CD14-positive monocyte (primary cell): ENCODE measurements at regions not wholly inside any gene's neighbourhood (a gene's known extent, or its start where the extent isn't known, plus 50 kb on each side); places are given as distances from the start of the nearest gene placed in this dataset.

Experiments
- DNase-seq, 3 donors: peaks; one replicate each; pipeline ENCODE4 v3.0.0-alpha.2; 2011 to 2022
- H2AFZ ChIP-seq: 2 replicates; pipeline ENCODE4 v1.6.0; 2012; ENCODE audit warnings: mild to moderate bottlenecking, low read depth, low read length, inconsistent platforms; ENCODE audit not compliant: insufficient read depth, poor library complexity, severe bottlenecking
- H3K27ac ChIP-seq, 2 donors: 1 replicate in 1 of 2; 2 replicates in 1 of 2; pipeline ENCODE4 v1.5.1; 2012 to 2013; ENCODE audit warnings: low read length in 2 of 2, control low read depth in 1 of 2, inconsistent platforms in 1 of 2, low read depth in 1 of 2, mild to moderate bottlenecking in 1 of 2
- H3K27me3 ChIP-seq, 2 donors: one replicate each; pipeline versions ENCODE4 v1.6.0 to v1.6.1; 2011 to 2013; ENCODE audit warnings: low read length in 2 of 2; ENCODE audit not compliant: control insufficient read depth in 2 of 2, insufficient read depth in 2 of 2
- H3K36me3 ChIP-seq, 2 donors: replicated peaks in 1 of 2; 1 replicate in 1 of 2; 2 replicates in 1 of 2; pipeline versions ENCODE4 v1.5.1 to v1.6.1; 2012 to 2013; ENCODE audit warnings: low read length in 2 of 2, control low read depth in 1 of 2, inconsistent platforms in 1 of 2, mild to moderate bottlenecking in 1 of 2; ENCODE audit not compliant: insufficient read depth in 2 of 2, control insufficient read depth in 1 of 2
- H3K4me1 ChIP-seq, 2 donors: 1 replicate in 1 of 2; 2 replicates in 1 of 2; pipeline versions ENCODE4 v1.5.1 to v1.6.1; 2012 to 2013; ENCODE audit warnings: low read length in 2 of 2, control low read depth in 1 of 2, inconsistent platforms in 1 of 2, mild to moderate bottlenecking in 1 of 2, moderate library complexity in 1 of 2; ENCODE audit not compliant: insufficient read depth in 2 of 2, control insufficient read depth in 1 of 2
- H3K4me2 ChIP-seq: replicated peaks from 2 replicates; pipeline ENCODE3; 2012; ENCODE audit warnings: low read length, moderate library complexity, mild to moderate bottlenecking; ENCODE audit not compliant: poor library complexity, severe bottlenecking; ENCODE audit errors: extremely low read depth
- H3K4me3 ChIP-seq, 3 experiments: fragments of 200-600 bp in 1 of 3; sonication (generic) in 1 of 3; replicated peaks in 1 of 3; 1 replicate in 2 of 3; 2 replicates in 1 of 3; pipeline ENCODE4 v1.5.1; 2011 to 2013; ENCODE audit warnings: low read length in 3 of 3, mild to moderate bottlenecking in 3 of 3, control low read depth in 2 of 3, low read depth in 2 of 3, inconsistent platforms in 1 of 3, moderate library complexity in 1 of 3
- H3K79me2 ChIP-seq: 2 replicates; pipeline ENCODE4 v1.6.0; 2012; ENCODE audit warnings: mild to moderate bottlenecking, control low read depth, inconsistent platforms, low read length, moderate library complexity; ENCODE audit not compliant: insufficient read depth
- H3K9ac ChIP-seq: 2 replicates; pipeline ENCODE4 v1.6.0; 2017; ENCODE audit warnings: low read length, mild to moderate bottlenecking; ENCODE audit not compliant: insufficient read depth, poor library complexity, severe bottlenecking
- H3K9me3 ChIP-seq, 2 donors: replicated peaks in 1 of 2; 1 replicate in 1 of 2; 2 replicates in 1 of 2; pipeline versions ENCODE4 v1.5.1 to v1.6.1; 2012 to 2013; ENCODE audit warnings: low read length in 2 of 2, control low read depth in 1 of 2; ENCODE audit not compliant: control insufficient read depth in 1 of 2, insufficient read depth in 1 of 2
- H4K20me1 ChIP-seq: 2 replicates; pipeline ENCODE4 v1.6.0; 2012; ENCODE audit warnings: mild to moderate bottlenecking, low read length, control low read depth, moderate library complexity; ENCODE audit not compliant: insufficient read depth
- H3K27ac Mint-ChIP-seq, 7 donors: one replicate each; pipeline ENCODE4 v1.8.0; 2020; ENCODE audit warnings: mild to moderate bottlenecking in 7 of 7, mixed read lengths in 7 of 7, moderate library complexity in 6 of 7, inconsistent platforms in 2 of 7
- H3K27me3 Mint-ChIP-seq, 3 donors: one replicate each; pipeline ENCODE4 v1.8.0; 2021 to 2022; ENCODE audit warnings: low read depth in 3 of 3, mild to moderate bottlenecking in 3 of 3, mixed read lengths in 3 of 3, moderate library complexity in 3 of 3, inconsistent platforms in 1 of 3
- H3K36me3 Mint-ChIP-seq, 2 donors: one replicate each; pipeline ENCODE4 v1.8.0; 2020; ENCODE audit warnings: mixed read lengths in 2 of 2, inconsistent platforms in 1 of 2, mild to moderate bottlenecking in 1 of 2
- H3K4me1 Mint-ChIP-seq: one replicate; pipeline ENCODE4 v1.8.0; 2020; ENCODE audit warnings: mild to moderate bottlenecking, mixed read lengths
- H3K4me3 Mint-ChIP-seq, 2 donors: one replicate each; pipeline ENCODE4 v1.8.0; 2020; ENCODE audit warnings: mild to moderate bottlenecking in 2 of 2, mixed read lengths in 2 of 2, moderate library complexity in 1 of 2
- H3K9me3 Mint-ChIP-seq, 7 donors: one replicate each; pipeline ENCODE4 v1.8.0; 2020 to 2022; ENCODE audit warnings: mixed read lengths in 7 of 7, mild to moderate bottlenecking in 6 of 7, moderate library complexity in 6 of 7, inconsistent platforms in 2 of 7
- WGBS: methylation state at CpG from one replicate; pipeline ENCODE4 v1.1.5; 2013; ENCODE audit warnings: missing lambda C conversion rate; ENCODE audit not compliant: insufficient coverage; 5-methylcytosine and 5-hydroxymethylcytosine counted together
- intact Hi-C, 2 donors: fragments of 100-400 bp; cut with micrococcal nuclease; formaldehyde crosslinking; loops; one replicate each; pipeline versions ENCODE4 v1.15.0 to v1.15.1; 2023
- TF ChIP-seq, protein P1 (sequence below): fragments of 200-600 bp; IDR thresholded peaks from one replicate; pipeline ENCODE4 v1.8.0; 2022; ENCODE audit warnings: antibody characterized with exemption, mild to moderate bottlenecking

GRCh38 chr6:4413073-4413472, 277.7 kb upstream of the ECI2 start:
- no CpG with 5 or more reads among the region's 3 CpGs for WGBS
- intact Hi-C loops: no loop called here
- peaks cover 0 to 3% of the 10 kb centered on the region in 2 donors for H3K9me3 ChIP-seq
- no peak overlapping the region for H3K27ac ChIP-seq
- Mint-ChIP-seq H3K9me3 (peaks cover 5 to 13% (median 11%) of the 10 kb centered on the region in 7 donors), H3K27me3 (peaks cover 0 to 6% (median 0%) of the 10 kb centered on the region in 3 donors), H3K4me1 (peaks cover 10% of the 10 kb centered on the region), H3K4me3 (no peak overlapping the region), H3K36me3 (no peaks in the 10 kb centered on the region), H3K27ac (peak overlapping the region in 1 of 7 donors; percentile 20)
- TF ChIP-seq, protein P1, sequence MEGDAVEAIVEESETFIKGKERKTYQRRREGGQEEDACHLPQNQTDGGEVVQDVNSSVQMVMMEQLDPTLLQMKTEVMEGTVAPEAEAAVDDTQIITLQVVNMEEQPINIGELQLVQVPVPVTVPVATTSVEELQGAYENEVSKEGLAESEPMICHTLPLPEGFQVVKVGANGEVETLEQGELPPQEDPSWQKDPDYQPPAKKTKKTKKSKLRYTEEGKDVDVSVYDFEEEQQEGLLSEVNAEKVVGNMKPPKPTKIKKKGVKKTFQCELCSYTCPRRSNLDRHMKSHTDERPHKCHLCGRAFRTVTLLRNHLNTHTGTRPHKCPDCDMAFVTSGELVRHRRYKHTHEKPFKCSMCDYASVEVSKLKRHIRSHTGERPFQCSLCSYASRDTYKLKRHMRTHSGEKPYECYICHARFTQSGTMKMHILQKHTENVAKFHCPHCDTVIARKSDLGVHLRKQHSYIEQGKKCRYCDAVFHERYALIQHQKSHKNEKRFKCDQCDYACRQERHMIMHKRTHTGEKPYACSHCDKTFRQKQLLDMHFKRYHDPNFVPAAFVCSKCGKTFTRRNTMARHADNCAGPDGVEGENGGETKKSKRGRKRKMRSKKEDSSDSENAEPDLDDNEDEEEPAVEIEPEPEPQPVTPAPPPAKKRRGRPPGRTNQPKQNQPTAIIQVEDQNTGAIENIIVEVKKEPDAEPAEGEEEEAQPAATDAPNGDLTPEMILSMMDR: no peak
- no peaks in the 10 kb centered on the region for H4K20me1 ChIP-seq
- no peak for DNase-seq
- H2AFZ ChIP-seq: no peak overlapping the region
- H3K36me3 ChIP-seq: no peaks in the 10 kb centered on the region
- H3K4me3 ChIP-seq: no peak overlapping the region
- H3K4me1 ChIP-seq: peaks cover 4 to 5% of the 10 kb centered on the region in 2 donors
- H3K27me3 ChIP-seq: no peaks in the 10 kb centered on the region
- H3K79me2 ChIP-seq: no peaks in the 10 kb centered on the region
- H3K9ac ChIP-seq: no peak overlapping the region
- H3K4me2 ChIP-seq: no peak overlapping the region

DNA sequence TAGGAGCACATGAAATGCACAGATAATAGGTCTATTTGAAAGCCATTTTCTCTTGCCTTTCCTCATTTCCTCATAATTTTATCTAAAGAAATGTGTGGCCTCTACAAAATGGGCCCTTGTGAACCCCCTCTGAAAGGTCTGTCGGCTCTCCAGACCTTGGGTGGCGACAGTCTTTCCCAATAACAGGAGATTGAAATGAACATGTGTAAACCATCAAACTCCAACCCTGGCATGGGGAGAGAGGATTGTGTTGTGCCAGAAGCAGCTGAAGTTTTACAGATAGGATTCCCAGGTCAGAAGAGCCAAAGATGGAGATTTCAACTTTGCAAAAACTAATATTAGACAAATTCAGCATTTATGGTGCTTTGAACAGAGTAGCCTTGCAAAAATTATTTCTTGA, 277.1 kb upstream of the ECI2 start:
- H3K27me3 ChIP-seq: no peaks in the 10 kb centered on the region
- intact Hi-C loops: no loop called here
- DNase-seq: no peak
- no peaks in the 10 kb centered on the region for H3K79me2 ChIP-seq
- Mint-ChIP-seq H3K4me1 (peaks cover 16% of the 10 kb centered on the region), H3K4me3 (no peak overlapping the region), H3K27me3 (peaks cover 0 to 5% (median 0%) of the 10 kb centered on the region in 3 donors), H3K27ac (no peak overlapping the region), H3K9me3 (peaks cover 6 to 15% (median 13%) of the 10 kb centered on the region in 7 donors), H3K36me3 (no peaks in the 10 kb centered on the region)
- H3K9me3 ChIP-seq: peaks cover 0 to 3% of the 10 kb centered on the region in 2 donors
- no peak overlapping the region for H3K9ac ChIP-seq
- H3K4me1 ChIP-seq: peaks cover 4 to 10% of the 10 kb centered on the region in 2 donors
- no CpG with 5 or more reads among the region's 2 CpGs for WGBS
- no peak overlapping the region for H2AFZ ChIP-seq
- no peak overlapping the region for H3K4me3 ChIP-seq
- no peaks in the 10 kb centered on the region for H3K36me3 ChIP-seq
- no peak overlapping the region for H3K27ac ChIP-seq
- TF ChIP-seq, protein P1: no peak
- H3K4me2 ChIP-seq: no peak overlapping the region
- H4K20me1 ChIP-seq: no peaks in the 10 kb centered on the region
